Liver (tissue), 3 donors: ENCODE measurements at regions not wholly inside any gene's neighbourhood (a gene's known extent, or its start where the extent isn't known, plus 50 kb on each side); places are given as distances from the start of the nearest gene placed in this dataset.

Source experiments
- FOXA1 ChIP-seq: IDR thresholded peaks from 2 replicates; pipeline ENCODE4 v1.6.1; 2016; ENCODE audit warnings: antibody characterized with exemption
- RAD21 ChIP-seq, 2 donors: IDR thresholded peaks; 2 replicates each; pipeline ENCODE4 v1.6.1; 2016; ENCODE audit warnings: antibody characterized with exemption in 2 of 2, mild to moderate bottlenecking in 2 of 2
- REST ChIP-seq: IDR thresholded peaks from 2 replicates; pipeline ENCODE4 v1.6.1; 2016; ENCODE audit warnings: antibody characterized with exemption, mild to moderate bottlenecking
- RXRA ChIP-seq, 2 donors: IDR thresholded peaks; 2 replicates each; pipeline ENCODE4 v1.6.1; 2017 to 2018; ENCODE audit warnings: antibody characterized with exemption in 2 of 2, mild to moderate bottlenecking in 1 of 2
- TAF1 ChIP-seq: conservative IDR thresholded peaks from 2 replicates; pipeline ENCODE4 v1.6.1; 2016; ENCODE audit warnings: antibody characterized with exemption, mild to moderate bottlenecking
- ZBTB33 ChIP-seq: IDR thresholded peaks from 2 replicates; pipeline ENCODE4 v1.6.1; 2016; ENCODE audit warnings: antibody characterized with exemption
- TF ChIP-seq, protein P1 (sequence below): fragments of 150-350 bp; IDR thresholded peaks from 2 replicates; pipeline ENCODE4 v1.5.1; 2017; ENCODE audit warnings: improper control_type of control experiment, low read depth, low read length; ENCODE audit not compliant: missing input control
- TF ChIP-seq, protein P2 (sequence below): IDR thresholded peaks from 2 replicates; pipeline ENCODE4 v1.6.1; 2016; ENCODE audit warnings: antibody characterized with exemption
- donor health status: healthy.
- donor health status: healthy.

GRCh38 chr16:86129541-86129940 is 230.6 kb downstream of the IRF8 start:
- no peak for TF ChIP-seq REST
- TF ChIP-seq, protein P1, sequence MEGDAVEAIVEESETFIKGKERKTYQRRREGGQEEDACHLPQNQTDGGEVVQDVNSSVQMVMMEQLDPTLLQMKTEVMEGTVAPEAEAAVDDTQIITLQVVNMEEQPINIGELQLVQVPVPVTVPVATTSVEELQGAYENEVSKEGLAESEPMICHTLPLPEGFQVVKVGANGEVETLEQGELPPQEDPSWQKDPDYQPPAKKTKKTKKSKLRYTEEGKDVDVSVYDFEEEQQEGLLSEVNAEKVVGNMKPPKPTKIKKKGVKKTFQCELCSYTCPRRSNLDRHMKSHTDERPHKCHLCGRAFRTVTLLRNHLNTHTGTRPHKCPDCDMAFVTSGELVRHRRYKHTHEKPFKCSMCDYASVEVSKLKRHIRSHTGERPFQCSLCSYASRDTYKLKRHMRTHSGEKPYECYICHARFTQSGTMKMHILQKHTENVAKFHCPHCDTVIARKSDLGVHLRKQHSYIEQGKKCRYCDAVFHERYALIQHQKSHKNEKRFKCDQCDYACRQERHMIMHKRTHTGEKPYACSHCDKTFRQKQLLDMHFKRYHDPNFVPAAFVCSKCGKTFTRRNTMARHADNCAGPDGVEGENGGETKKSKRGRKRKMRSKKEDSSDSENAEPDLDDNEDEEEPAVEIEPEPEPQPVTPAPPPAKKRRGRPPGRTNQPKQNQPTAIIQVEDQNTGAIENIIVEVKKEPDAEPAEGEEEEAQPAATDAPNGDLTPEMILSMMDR: no peak
- TF ChIP-seq ZBTB33: no peak
- no peak for TF ChIP-seq RAD21 (IDR thresholded peaks at IDR 0.05)
- TF ChIP-seq, protein P2, sequence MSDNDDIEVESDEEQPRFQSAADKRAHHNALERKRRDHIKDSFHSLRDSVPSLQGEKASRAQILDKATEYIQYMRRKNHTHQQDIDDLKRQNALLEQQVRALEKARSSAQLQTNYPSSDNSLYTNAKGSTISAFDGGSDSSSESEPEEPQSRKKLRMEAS: no peak
- TF ChIP-seq FOXA1: no peak
- no peak for TF ChIP-seq RXRA (IDR thresholded peaks at IDR 0.05)
- TF ChIP-seq TAF1: no peak
